Nephron (organoid): ENCODE measurements at regions not wholly inside any gene's neighbourhood (a gene's known extent, or its start where the extent isn't known, plus 50 kb on each side); places are given as distances from the start of the nearest gene placed in this dataset.

ENCODE experiments used
- H3K27ac Mint-ChIP-seq, 3 experiments: 2 replicates each; pipeline ENCODE4 v1.8.0; 2020; ENCODE audit warnings: mixed read lengths in 3 of 3, mild to moderate bottlenecking in 2 of 3, moderate library complexity in 1 of 3
- H3K27me3 Mint-ChIP-seq: 2 replicates; pipeline ENCODE4 v1.8.0; 2021; ENCODE audit warnings: low read depth, mild to moderate bottlenecking, moderate library complexity, mixed read lengths
- H3K36me3 Mint-ChIP-seq: 2 replicates; pipeline ENCODE4 v1.8.0; 2020; ENCODE audit warnings: low read depth, mixed read lengths
- H3K4me1 Mint-ChIP-seq: 2 replicates; pipeline ENCODE4 v1.8.0; 2020; ENCODE audit warnings: mixed read lengths
- H3K4me3 Mint-ChIP-seq, 3 experiments: 2 replicates each; pipeline ENCODE4 v1.8.0; 2020; ENCODE audit warnings: mild to moderate bottlenecking in 3 of 3, mixed read lengths in 3 of 3, moderate library complexity in 2 of 3
- H3K9me3 Mint-ChIP-seq: 2 replicates; pipeline ENCODE4 v1.8.0; 2020; ENCODE audit warnings: mixed read lengths
- TF ChIP-seq, protein P1 (sequence below), 3 experiments: fragments of 200-600 bp; sonication (generic); IDR thresholded peaks; one replicate each; pipeline ENCODE4 v1.5.0; 2021; ENCODE audit warnings: antibody characterized with exemption in 3 of 3; ENCODE audit not compliant: unreplicated experiment in 3 of 3

DNA sequence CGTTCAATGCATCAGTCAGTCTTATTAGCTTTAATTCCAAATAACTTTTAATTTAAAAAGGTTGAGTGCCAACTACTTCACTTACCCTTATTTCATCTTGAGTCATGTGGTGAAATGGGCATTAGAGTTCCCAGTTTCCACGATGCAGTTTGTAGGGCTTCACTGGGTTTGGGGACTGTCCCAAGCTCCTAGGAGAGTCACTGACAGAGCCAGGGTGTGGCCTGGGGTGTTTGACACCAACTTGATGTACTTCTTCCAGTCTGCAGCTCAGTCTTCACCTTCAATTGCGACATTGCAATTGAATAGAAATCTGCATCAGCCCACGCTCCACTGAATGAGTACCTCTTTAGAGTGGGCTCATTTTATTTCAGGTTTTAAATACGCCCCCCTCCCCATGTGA is 165.3 kb downstream of the ARL4C start:
- Mint-ChIP-seq H3K4me3 (no peak overlapping the region), H3K36me3 (no peaks in the 10 kb centered on the region), H3K9me3 (no peaks in the 10 kb centered on the region), H3K4me1 (peaks cover 15% of the 10 kb centered on the region), H3K27ac (no peak overlapping the region), H3K27me3 (peaks cover 15% of the 10 kb centered on the region)
- TF ChIP-seq, protein P1, sequence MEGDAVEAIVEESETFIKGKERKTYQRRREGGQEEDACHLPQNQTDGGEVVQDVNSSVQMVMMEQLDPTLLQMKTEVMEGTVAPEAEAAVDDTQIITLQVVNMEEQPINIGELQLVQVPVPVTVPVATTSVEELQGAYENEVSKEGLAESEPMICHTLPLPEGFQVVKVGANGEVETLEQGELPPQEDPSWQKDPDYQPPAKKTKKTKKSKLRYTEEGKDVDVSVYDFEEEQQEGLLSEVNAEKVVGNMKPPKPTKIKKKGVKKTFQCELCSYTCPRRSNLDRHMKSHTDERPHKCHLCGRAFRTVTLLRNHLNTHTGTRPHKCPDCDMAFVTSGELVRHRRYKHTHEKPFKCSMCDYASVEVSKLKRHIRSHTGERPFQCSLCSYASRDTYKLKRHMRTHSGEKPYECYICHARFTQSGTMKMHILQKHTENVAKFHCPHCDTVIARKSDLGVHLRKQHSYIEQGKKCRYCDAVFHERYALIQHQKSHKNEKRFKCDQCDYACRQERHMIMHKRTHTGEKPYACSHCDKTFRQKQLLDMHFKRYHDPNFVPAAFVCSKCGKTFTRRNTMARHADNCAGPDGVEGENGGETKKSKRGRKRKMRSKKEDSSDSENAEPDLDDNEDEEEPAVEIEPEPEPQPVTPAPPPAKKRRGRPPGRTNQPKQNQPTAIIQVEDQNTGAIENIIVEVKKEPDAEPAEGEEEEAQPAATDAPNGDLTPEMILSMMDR (IDR thresholded peaks at IDR 0.05; ENCODE audit: unreplicated experiment in 3 of 3): no peak

DNA sequence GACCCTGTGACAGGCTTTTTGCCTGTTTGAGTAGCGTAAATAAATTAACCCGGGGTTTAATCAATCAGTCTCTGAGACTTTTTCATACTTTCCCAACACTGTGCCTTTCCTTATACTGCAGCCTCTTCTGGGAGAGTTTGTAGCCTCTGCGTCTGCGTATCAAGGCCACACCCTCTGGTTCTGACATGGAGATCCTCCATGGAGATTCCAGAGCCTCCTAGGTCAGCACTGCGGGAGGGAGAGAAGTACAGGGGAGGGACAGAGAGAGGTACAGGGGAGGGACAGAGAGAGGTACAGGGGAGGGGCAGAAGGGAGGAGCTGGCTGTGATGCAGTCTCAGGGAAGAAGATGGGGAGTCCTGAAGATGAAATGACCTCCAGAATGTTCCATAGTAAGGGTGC is 166.0 kb downstream of the ARL4C start:
- Mint-ChIP-seq H3K4me1 (peaks cover 14% of the 10 kb centered on the region), H3K4me3 (no peak overlapping the region), H3K27me3 (peaks cover 12% of the 10 kb centered on the region), H3K27ac (no peak overlapping the region), H3K36me3 (no peaks in the 10 kb centered on the region), H3K9me3 (no peaks in the 10 kb centered on the region)
- TF ChIP-seq, protein P1 (IDR thresholded peaks at IDR 0.05; ENCODE audit: unreplicated experiment in 3 of 3): no peak

DNA sequence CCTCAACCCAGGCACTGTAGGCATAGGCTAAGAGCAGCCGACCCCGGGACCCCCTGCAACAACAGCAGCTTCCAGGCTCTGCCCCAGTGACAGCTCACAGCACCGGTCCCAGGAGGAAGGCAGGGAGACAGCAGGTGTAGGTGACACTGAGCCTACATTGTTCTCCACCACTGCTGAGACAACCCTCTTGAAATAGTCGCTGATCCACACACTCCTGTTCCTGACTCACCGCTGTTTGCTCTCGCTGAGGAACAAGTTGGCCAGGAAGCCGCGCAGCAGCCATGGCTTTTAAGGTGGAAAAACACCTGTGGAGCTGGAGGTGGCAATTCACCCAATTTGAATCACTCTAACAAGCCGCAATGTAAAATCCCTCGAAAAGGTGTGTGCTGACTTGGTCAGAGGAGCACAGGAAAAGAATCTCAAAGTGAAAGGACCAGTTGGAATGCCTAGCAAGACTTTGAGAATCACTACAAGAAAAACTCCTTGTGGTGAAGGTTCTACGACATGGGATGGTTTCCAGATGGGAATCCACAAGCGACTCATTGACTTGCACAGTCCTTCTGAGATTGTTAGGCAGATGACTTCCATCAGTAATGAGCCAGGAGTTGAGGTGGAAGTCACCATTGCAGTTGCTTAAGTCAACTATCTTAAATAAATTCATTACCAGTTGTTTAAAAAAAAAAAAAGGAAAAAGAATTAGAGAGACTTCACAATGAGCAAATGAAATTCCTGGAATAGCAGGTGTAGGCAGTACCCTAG is 167.5 kb downstream of the ARL4C start:
- Mint-ChIP-seq H3K36me3 (no peaks in the 10 kb centered on the region), H3K4me1 (peaks cover 3% of the 10 kb centered on the region), H3K27ac (no peak overlapping the region), H3K9me3 (no peaks in the 10 kb centered on the region), H3K4me3 (no peak overlapping the region), H3K27me3 (peaks cover 9% of the 10 kb centered on the region)
- TF ChIP-seq, protein P1 (IDR thresholded peaks at IDR 0.05; ENCODE audit: unreplicated experiment in 3 of 3): no peak

DNA sequence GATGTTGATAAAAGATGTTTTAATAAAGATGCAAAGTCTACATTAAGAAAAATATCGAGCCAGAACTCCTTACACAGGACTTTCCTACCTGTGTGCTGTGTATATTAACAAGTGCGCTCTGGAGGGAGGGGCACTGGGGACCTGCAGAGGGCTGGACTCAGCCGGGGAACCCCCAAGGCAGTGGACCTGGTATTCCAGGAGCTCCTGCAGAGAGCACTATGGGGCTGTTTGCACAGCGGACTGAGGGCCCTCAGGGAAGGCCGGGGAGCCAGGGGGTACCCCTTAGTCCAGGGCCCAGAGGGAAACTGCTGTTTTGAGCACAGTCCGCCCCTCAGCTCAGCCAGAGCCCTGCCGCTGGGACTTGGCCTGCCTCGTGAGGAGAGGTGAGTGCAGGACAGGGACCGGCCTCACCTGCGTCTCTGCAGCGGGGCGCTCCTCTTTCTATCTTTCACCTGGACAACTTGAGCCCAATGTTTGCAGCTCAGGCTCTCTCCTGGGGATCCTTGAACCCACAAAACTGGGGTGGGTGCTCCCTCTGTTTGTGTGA is 168.4 kb downstream of the ARL4C start:
- no peak overlapping the region for H3K4me3 Mint-ChIP-seq
- no peak overlapping the region for H3K27ac Mint-ChIP-seq
- H3K4me1 Mint-ChIP-seq: no peaks in the 10 kb centered on the region
- no peaks in the 10 kb centered on the region for H3K9me3 Mint-ChIP-seq
- peaks cover 9% of the 10 kb centered on the region for H3K27me3 Mint-ChIP-seq
- TF ChIP-seq, protein P1 (IDR thresholded peaks at IDR 0.05; ENCODE audit: unreplicated experiment in 3 of 3): no peak
- H3K36me3 Mint-ChIP-seq: no peaks in the 10 kb centered on the region

DNA sequence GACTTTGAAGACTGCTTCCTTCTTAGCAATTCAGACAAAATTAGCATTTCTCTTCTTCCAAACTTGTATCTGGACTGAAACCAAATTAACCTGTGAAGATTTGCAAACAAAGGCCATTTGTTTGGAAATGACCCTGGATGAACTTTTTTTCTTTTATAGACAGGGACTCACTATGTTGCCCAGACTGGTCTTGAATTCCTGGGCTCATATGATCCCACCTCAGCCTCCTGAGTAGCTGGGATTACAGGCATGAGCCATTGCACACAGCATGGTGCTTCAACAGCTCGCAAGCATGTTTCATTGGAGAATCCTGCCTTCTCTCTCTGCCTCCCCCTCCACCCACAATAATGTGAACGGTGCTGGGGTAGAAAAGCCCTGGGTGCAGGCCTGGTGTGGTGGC is 170.2 kb downstream of the ARL4C start:
- no peaks in the 10 kb centered on the region for H3K27me3 Mint-ChIP-seq
- H3K4me3 Mint-ChIP-seq: no peak overlapping the region
- TF ChIP-seq, protein P1 (IDR thresholded peaks at IDR 0.05; ENCODE audit: unreplicated experiment in 3 of 3): no peak
- no peaks in the 10 kb centered on the region for H3K9me3 Mint-ChIP-seq
- H3K27ac Mint-ChIP-seq: no peak overlapping the region
- no peaks in the 10 kb centered on the region for H3K4me1 Mint-ChIP-seq
- no peaks in the 10 kb centered on the region for H3K36me3 Mint-ChIP-seq

DNA sequence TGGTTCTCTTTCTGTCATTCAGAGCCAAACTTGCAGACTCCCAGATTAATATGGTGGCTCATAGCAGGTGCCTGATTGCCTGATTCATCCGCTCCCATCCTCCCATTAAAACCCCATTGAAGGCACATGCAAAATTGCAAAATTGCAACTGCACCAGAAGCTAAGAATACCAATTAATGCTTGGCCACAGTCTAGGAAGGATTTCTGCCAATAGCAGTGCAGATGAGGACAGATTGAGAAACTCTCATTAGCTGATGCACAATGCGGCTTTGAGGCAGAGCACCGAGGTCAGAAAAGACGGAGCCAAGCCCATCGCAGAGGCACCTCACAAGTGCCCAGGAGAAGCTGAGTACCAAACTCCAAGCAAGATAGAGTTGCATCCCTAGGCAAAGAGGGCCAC is 172.8 kb downstream of the ARL4C start:
- H3K4me3 Mint-ChIP-seq: no peak overlapping the region
- no peaks in the 10 kb centered on the region for H3K4me1 Mint-ChIP-seq
- no peaks in the 10 kb centered on the region for H3K27me3 Mint-ChIP-seq
- TF ChIP-seq, protein P1 (IDR thresholded peaks at IDR 0.05; ENCODE audit: unreplicated experiment in 3 of 3): no peak
- no peaks in the 10 kb centered on the region for H3K9me3 Mint-ChIP-seq
- H3K27ac Mint-ChIP-seq: no peak overlapping the region
- H3K36me3 Mint-ChIP-seq: no peaks in the 10 kb centered on the region
